Activated CD4-positive, alpha-beta T cell treated with anti-CD3 and anti-CD28 coated beads, Interleukin-10, Interleukin-2, amounts not matched to agents 100 ng/mL and 50 ng/mL, durations not matched to agents 16 hours and 8 hours (primary cell): ENCODE measurements at regions not wholly inside any gene's neighbourhood (a gene's known extent, or its start where the extent isn't known, plus 50 kb on each side); places are given as distances from the start of the nearest gene placed in this dataset.

Experiments used
- DNase-seq: peaks from one replicate; pipeline ENCODE4 v3.0.0-alpha.2; 2020

DNA sequence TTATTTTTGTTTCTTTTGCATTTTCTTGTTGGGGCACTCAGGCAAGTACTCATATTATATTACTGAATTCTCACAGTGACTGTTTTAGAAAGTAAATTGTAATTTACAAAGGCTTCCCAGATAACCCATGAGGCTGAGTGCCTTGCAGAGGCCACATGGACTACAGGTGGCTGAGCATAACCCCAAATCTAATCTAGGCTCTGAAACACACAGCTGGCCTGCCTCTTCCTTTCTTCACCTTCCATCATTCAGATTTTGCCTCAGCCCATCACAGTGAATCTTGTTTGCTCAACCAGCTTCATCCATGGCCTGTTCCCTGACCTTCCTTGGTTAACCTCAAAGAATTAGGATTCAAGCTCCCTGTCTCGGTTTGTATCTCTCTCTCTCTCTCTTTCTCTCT is 78.5 kb upstream of the PRDM11 start:
- no peak for DNase-seq

DNA sequence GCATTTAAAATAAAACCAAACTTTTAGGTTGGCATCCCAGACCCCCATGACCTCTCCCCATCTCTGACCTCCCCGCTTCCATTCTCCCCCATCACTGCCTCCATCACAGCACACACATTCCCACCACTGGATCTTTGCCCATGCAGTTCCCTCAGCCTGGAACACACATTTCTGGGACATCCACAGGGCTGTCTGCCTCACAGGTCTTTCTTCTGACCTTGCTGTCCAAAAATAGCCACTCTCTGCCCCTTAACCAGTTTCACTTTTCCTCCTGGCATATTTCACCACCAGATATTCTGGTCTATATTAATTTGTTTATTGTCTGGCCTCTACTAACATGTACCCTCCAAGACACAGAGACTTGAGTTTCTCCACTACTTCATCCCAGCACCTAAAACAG is 75.2 kb upstream of the PRDM11 start:
- DNase-seq = no peak

DNA sequence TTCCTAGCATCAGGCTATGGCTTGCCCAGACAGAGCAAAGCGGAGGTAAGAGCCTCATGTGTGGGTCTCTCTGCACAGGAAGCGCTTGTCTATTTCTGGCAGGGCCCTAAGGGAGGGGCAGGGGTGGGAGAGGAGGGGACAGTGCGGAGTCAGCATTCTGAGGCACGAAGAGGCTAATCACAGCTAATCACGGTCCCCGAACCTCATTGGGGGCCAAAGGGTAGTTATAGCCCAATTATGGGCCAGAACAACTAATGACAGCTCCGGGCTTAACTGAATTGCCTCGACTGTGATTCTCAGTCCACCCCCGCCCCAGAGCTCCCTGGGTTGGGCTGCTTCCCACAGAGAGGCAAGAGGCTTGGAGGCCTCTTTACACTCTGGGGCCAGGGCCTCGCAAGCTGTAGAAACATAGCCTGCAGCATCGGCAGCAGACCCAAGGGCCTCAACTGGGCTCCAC is 72.7 kb upstream of the PRDM11 start:
- DNase-seq = no peak

DNA sequence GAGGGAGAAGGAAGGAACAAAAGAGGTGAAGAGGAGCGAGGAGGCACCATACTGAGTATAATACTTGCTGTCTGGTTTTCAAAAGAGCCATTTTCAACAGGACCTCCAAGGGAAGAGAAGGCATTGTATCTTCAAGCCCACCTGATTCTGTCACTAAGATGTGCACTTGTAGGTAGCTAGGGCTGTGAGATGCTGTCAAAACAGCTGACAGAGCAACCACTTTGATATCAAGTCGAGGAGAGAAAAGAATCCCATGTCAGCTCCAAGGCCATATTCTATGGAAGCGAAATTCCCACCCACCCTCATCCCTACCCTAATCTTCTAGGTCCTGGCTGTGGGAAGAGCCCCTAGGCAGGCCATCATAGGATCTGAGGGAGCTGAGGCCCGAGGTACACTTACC is 70.9 kb upstream of the PRDM11 start:
- DNase-seq = no peak

DNA sequence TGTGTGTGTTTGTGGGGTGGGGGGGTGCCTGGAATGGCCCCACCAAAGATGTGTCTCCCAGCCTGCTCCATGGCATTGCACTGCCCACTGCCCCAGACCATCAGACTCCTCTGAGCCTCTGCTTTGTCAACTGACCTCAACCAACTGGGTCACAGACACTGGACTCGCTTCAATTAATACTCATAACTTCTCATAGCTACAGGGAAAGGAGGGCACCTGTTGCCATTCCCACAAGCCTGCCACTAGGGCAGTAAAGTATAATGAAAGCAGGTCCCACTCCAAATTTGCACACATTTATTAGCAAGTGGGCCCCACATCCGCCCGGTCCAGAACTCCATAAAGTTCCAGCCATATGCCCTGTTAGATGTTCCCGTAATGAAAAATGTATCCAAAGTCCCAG is 70.5 kb upstream of the PRDM11 start:
- no peak for DNase-seq

DNA sequence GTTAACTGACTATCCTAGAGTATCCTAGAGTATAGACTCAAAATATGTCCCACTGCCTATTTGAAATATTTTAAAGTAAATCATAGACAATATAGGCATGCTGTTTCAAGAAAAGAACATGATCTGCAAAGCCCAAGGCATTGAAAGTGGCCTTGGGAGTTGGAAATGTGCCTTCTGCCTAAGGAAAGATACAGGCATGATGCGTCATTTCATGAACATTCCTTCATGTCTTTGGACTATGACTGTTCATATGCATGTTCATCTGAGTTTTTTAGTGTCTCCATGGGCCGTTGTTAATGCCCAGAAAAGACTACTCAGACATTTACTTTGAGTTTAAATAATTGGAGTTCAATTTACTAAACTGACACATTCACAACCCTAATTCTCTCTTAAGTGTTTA is 69.7 kb upstream of the PRDM11 start:
- DNase-seq = no peak

DNA sequence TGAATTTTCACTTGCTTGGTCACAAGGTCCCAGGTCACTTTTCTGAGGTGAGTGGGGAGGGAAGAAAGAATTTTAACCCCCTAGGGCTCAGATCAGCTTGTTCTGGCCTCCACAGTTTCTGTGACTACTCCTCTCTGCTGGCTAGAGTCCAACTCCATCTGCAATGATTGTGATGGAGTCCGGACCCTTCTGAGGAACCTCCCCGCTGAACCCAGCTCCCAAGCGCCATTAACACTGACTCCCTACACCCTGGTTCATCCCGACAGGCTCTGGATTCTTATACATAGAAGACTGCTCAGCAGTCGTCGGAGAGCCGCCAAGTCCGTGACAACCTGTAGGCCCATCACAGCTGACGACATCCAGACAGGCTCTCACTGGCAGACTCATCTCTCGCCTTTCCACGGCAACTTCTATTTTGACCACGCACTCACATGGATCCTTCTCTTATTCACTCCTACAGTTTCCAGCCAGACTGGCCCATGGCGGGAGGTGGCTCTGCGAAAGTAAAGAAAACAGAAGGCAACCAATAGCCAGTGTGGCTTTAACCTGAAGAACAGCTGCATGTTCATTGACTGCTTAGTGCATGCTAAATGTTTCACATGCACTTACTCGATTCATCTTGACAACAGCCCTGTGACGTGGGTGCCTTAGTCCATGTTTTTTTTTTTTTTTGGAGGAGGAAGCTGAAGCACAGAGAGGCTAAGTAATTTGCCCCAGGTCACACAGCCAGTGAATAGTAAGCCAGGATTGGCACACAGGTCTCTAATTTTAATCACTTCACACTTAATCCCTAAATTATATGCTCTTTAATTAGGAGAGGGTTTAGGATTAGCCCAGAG is 68.0 kb upstream of the PRDM11 start:
- DNase-seq = no peak

DNA sequence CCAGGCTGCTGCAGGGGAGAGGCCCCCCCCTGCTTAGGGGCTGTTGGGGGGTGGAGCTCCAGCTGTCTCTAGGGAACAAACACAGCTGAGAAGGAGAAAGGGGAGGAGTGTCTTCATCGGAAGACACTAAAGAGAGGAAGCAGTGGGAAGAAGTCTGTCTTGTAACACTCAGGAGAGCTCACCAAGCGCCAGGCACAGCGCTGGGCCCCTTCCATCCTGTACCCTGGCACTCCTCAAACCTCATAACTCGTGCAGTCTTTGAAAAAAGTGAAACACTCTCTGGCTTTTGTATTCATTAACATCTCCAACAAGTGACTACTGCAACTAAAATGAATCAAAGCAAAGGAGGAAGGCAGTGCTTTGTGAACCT is 67.4 kb upstream of the PRDM11 start:
- no peak for DNase-seq

DNA sequence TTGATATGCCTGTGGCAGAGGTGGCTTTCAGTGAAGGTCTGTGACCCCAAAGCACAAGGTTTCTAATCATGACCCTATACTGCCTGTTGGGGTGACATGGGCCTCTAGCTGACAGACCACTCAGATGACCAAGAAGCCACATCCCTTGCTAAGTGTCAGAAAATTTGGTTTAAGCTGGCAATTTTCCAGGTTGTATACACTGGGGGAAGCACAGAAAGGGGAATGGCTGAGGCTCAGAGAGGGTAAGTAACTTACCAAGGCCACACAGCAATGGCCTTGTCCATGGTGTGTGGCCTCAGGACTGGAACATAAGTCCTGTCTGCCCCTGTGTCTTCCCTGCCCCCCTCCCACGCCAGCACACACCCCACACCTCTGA is 66.9 kb upstream of the PRDM11 start:
- DNase-seq = no peak

DNA sequence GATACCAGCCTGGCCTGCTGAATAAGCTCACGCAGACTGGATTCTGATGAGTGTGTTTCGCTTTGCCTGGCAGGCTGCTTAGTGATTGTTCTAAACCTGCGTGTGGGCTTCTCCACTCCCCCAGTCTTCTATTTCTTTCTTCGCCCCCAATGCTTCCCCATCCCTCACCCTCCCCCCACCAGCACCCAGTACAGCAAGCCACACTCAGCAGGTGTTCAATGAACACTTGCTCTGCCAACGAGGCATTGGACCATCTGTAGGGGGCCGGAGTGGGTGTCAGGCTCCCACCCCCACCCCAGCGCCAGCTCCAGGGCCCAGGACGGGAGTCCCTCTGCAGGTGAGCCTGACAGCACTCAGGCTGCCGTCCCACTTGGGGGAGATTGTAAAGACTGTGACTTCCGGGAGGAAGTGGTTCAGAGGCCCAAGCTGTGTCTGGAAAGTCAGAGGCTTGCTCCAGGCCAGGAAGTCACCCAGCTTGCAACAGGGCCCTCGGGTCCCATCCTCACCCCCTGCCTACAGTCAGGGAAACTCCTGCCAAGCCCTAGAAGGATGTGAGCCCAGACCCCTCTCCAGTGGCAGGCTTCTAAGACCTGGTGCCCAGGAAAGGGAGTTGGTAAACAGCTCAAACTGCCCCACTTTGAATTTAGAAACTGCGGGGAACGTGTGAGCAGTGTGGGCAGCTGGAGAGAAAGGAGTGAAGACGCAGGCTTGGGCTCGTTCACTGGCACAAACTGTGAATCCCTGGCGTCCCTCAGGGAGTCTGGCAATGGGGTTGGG is 66.3 kb upstream of the PRDM11 start:
- DNase-seq = peak; percentile 71

DNA sequence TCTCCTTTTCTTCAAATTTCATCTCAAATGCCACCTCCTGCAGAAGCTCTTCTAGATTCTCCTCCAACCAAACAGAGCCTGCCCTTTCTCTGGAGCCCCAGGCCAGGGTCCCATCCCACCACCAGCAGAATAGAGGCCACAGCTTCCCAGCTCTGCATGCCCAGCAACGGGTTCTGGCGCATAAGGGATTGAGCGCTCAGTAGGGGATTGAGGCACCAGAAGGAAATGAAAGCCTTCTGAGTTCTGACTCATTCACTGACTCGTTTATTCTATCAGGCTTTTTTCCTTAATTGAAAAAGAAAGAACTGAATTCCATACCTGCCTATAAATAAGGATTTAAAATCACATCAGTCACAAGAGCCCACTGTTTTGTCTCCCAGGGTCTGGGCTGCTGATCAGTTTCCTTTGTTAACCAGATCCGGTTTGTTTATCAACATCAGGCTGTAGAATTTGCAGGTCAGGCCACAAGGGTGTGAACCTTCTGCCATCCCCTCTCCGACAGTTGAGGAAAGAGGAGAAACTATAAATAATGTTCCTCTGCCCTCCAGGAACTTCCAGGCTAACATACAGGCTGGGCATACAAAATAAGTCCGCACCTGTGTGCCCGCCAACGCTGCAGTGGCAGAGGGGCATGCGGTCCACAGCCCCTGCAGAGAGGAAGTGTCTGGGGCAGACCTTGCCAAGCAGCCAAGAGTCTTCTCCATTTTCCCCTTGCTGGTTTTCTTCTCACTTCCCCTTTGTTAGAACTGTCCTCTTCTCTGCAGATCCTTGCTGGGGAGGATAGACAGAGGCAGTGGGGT is 63.5 kb upstream of the PRDM11 start:
- DNase-seq = no peak

DNA sequence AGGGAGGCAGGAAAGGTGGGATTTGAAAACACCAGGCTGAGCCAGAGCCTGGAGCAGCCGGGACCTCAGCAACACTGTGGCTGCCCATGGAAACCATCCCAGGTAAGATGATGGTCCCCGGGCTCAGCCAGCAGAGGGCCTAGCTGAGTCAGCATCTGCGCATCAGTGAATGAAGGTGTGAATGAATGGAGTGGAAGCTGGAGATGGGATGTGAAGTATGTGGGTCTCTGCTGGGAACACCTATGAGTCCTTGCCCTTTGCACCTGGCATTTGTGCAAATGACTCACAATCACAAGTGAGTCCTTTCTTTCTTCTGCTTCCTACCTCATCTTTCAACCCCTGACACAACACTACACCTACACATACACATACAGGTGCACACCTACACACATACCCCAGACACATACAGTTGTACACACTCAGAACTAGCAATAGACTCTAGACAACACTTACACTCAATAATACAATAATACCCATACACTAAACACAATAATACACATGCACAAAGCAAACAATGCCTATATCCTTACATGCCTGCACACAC is 62.8 kb upstream of the PRDM11 start:
- peak; percentile 13 for DNase-seq

DNA sequence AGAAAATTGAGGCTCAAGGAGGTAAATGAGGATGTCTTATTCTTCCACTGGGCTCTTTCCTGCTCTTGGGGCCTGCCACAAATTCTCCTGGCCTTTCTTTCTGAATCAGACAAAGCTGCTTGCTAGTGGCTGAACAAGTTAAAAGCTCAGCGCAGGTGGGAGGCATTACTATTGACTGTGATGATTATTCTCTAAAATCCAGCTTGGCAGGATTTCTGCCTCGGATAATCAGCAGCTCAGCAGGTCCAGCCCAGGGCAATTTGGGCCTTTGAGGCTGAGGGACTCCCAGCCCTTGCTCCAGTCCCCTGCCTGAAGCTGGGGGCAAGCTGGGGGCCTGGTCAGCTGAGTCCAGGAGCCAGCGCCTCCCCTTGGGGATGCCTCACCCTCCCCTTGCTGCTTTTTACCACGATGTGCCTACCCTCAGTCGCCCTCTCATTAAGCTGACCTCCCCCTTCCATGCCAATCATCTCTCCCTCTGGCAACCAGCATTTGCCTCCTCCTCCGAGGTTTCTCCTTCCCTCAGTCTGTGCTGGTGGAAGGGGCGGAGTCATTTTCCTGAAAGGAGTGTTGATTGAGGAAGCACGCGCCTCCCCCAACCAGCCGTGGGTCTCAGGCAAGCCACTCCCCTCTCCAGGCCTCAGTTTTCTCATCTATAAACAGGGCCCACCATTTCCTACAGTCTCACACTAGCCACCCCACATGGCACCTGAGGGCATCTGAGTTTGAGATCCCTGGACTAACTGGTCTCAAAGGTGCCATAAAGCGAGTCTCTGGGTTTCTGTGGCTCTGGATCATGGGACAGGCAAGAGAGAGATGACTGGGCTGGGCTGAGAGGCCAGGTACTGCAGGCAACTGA is 60.6 kb upstream of the PRDM11 start:
- no peak for DNase-seq

DNA sequence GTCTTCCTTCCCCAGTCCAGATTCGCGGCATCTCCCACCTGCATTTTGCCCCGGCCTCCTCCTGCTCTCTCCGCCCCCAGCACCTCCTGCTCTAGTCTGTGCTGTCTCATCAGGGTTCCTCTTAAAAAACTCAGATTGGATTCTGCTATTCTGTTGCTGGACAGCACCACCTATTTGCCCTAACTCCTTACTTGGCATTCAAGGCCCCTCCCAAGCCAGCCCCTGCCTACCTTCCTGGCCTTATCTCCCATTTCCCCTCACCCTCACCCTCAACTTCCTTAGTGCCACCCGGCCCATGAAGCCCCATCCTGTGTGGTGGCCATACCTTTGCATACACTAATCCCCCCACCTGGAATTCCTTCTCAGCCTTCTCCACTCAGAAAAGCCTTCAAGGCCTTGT is 59.9 kb upstream of the PRDM11 start:
- DNase-seq = no peak

DNA sequence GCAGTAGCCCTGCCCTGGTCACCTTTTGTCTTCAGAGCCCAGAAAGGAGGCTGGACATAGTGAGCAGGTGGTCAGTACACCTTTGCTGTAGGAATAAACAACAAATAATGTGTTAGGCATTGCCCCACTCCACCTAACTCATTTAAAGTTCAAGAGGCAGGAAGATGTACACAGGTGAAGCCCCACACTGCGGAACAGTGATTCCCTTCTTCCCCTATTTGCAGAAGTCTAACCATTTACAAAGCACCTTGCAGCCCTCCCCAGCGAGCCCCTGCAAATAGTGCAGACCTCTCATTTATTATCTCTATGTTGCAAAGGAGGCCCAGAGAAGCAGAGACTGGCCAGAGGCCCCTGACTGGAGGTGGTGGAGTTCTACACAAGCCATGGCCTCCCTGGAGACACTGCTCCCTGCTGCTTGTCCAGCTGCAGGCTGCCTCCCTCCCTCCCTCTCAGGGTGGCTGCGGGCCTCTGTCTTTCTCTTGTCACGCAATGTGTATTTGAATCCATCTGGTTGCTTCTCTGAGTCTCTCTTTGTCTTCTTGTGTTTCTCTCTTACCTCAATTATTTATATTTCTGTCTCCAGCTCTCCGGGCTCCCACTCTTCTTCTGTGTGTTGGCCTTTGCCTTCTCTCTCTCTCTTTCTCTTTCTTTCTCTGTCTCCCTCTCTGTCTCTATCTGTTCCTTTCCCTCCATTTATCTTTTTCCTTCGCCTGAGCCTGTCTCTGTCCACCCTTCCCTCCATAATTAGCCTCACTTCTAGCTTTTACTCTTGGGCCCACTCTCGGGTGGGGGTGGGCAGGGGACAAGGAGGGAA is 59.1 kb upstream of the PRDM11 start:
- DNase-seq = no peak

DNA sequence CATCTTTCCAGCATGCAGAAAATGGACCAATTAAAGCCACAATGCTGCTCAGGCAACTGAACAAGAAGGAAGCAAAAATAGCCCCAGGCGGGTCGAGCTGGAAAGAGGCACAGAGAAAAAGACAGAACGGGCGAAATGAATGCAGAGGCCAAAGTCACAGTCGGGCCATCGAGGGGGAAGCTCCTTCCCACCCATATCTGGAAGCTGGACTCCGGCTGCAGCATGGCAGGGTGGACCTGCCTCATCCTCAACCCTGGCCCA is 58.6 kb upstream of the PRDM11 start:
- no peak for DNase-seq

DNA sequence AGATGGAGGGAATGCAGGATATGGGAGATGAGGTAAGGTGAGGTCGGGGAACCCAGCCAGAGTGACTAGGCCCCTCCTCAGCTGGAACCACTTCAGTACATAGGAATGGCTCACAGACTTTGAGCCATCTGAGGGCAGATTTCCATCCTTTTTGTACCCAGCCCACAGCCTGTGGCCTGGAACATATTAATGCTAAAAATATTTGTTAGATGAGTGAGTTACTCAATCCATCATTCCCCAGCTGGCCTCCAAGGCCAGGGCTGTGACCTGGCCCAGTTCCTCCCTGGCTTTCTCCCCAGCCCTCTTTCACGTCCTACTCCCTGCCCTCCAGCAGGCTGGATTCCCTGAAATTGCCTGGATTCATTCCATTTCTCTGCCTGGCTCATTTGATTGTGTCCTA is 57.2 kb upstream of the PRDM11 start:
- no peak for DNase-seq

DNA sequence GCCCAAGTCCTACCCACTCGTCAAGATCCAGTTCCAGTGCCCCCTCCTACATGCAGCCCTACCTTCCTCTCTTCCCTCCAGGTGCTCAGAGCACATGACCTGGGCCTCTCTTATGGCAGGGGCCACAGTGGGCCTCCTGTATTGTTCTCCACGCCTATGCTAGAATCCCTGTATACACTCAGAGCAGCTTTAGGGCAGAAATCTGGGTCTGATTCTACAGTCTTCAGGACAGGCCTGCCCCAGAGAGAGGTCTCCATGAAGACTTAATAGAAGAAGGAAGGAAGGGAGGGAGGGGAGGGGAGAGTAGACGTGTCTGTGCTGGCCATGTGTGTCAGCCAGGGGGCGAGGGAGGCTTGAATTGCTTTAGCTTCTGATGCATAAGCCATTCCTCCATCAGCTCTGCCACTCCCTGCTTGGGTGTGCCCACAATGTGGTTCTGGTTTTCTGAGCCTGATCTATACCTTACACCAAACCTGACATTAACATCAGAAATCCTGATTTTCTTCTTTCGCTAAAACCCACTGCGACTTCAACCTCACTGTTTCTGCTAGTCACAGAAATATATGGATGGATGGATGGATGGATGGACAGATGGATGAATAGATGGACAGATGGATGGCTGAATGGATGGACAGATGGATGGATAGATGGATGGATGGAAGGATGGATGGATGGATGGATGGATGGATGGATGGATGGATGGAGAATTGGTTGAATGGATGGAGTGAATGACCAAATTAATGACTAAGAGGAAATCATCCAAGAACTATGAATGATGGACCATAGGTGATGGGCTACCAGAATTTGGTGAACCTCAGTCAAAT is 56.6 kb upstream of the PRDM11 start:
- no peak for DNase-seq

DNA sequence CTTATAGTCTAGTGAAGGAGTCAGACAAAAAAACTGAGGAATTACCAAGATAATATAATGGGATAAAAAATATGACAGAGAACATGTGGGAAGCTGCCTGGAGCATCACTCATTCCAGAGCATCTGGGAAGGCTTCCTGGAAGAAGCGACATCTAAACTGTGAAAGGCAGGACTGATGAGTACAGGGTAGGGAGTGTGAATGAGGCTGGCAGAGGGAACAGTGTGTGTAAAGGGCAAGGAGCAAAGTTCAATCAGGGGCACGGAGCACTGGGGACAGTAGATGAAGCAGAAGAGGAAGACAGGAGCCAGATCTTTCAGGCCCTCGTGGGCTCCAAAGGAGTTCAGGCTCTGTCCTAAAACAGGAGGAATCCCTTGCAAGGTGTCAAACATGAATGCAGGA is 55.8 kb upstream of the PRDM11 start:
- no peak for DNase-seq

DNA sequence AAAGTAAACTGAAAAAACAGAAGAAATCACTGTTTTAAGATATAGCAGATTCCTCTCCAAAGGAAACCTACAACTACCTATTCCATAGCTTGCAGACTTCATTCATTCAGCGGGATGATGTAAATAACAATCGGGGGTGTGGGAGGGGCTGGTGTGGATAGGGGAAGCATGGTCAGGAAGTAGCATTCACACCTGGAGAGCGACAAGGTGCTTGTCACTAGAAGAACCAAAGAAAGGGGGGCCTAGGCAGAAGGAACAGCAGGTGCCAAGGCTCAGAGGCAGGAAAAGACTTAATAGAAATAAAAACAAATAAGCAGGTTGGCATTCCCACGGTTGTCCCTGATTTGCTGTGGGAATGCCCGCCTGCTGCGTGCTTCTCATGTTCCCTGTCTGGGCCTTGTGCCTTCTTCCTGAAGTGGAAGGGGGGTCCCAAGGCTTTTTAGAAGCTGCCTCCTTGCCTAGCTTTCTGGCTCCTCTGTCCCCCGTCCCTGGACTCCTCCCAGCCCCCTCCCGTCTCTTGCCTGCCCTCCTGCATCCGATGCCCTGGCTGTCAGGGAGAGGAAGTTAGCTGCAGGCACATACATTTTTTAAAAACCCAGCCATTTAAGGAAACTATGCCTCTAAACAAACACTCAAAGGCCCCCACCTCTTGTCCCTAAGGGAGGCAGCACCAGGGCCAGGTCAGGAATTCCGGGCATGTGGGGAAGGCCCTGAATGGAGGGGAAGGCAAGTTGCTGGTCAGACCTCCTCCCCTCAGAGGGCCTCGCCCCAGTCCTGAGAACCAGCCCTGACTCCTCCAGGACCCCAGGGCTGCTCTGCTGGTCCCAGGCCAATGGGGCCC is 54.7 kb upstream of the PRDM11 start:
- no peak for DNase-seq
